HG03571 (cell line): ENCODE measurements at regions not wholly inside any gene's neighbourhood (a gene's known extent, or its start where the extent isn't known, plus 50 kb on each side); places are given as distances from the start of the nearest gene placed in this dataset.
"Not testable (repeated sequence)": the region's sequence is repeated elsewhere in the genome, so short reads cannot be mapped to it uniquely, and the experiment has no call there.

ENCODE experiments used
- ATAC-seq: cut with Tn5 transposase; IDR thresholded peaks from one replicate; pipeline ENCODE4 v1.9.1; 2021; ENCODE audit not compliant: unreplicated experiment

GRCh38 chr4:183044924-183045640 lies 54.0 kb upstream of the WWC2 start:
- not testable (repeated sequence) for ATAC-seq

- ATAC-seq: no peak
These were observed 60.6 kb upstream of the WWC2 start for GRCh38 chr4:183038436-183038835.

GRCh38 chr4:183035726-183036415 lies 63.2 kb upstream of the WWC2 start:
- no peak for ATAC-seq

DNA sequence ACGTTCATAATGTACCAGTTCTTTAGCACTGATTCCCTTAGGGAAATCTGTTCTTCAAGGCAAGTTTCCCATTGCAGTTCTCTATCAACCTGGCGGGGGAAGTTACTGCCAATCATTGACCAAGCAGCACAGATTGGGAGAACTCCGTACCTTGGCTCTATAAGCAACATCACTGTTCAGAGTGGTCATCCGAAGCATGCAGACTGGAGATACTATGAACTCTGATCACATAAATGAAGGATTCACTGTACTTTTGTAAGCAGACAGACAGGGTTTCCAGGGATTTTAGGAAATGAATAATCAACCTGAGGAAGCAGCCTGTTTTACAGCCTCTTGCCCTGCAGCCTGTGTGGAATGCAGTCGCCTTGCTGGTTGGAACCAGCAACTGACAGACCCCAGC lies 63.8 kb upstream of the WWC2 start:
- no peak for ATAC-seq

DNA sequence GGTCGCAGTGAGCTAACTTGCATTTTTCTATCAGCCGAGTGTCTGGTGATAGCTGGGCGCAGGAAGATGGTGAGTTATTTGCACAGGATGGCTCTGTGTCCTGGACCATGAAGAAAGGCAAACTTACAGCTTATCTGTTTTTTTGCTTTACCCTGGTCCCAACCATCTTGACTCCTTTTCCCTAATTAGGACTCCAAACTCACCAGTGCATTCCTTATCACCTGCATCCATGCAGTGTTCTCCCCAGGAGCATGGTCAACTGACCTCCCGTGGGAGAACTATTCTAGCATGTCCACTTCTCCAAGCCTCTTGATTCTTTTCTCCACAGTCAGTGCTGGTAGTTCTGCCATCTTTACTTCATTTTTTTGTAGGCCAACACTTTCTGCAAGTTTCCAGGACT lies 68.2 kb upstream of the WWC2 start:
- ATAC-seq: no peak

GRCh38 chr4:183030309-183030708 lies 68.7 kb upstream of the WWC2 start:
- ATAC-seq: no peak

- ATAC-seq: no peak
These were observed 69.7 kb upstream of the WWC2 start for GRCh38 chr4:183029365-183029764.

DNA sequence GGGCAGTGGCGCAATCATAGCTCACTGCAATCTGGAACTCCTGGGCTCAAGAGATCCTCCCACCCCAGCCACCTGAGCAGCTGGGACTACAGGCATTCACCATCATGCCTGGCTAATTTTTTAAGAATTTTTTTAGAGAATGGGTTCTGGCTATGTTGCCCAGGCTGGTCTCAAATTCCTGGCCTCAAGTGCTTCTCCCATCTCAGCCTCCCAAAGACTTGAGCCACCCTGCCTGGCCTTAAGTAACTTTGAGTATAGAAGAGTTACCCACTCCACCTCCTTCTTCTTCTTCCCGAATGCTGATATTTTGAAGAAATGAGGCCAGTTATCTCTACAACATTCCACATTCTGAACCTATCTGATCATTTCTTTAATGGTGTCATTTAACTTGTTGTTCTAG lies 72.4 kb upstream of the WWC2 start:
- no peak for ATAC-seq

GRCh38 chr4:183022617-183023016 lies 76.4 kb upstream of the WWC2 start:
- ATAC-seq: no peak

DNA sequence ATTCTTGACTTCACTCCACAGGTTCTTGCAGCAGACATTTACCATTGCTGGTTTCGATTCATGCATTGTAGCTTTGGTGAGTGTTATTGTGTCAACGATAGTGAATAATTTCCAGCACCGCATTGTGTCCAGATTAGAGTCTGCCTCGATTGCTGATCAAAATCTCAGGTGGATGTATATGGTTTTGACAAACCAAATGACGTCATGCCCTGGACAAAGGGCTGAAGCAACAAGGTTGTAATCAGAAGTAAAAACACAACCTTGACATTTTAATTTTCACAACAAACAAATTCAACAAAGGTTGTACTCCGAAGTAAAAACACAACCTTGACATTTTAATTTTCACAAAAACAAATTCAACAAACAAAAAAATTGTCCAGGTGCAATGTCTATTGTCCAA lies 81.1 kb upstream of the WWC2 start:
- ATAC-seq: no peak

DNA sequence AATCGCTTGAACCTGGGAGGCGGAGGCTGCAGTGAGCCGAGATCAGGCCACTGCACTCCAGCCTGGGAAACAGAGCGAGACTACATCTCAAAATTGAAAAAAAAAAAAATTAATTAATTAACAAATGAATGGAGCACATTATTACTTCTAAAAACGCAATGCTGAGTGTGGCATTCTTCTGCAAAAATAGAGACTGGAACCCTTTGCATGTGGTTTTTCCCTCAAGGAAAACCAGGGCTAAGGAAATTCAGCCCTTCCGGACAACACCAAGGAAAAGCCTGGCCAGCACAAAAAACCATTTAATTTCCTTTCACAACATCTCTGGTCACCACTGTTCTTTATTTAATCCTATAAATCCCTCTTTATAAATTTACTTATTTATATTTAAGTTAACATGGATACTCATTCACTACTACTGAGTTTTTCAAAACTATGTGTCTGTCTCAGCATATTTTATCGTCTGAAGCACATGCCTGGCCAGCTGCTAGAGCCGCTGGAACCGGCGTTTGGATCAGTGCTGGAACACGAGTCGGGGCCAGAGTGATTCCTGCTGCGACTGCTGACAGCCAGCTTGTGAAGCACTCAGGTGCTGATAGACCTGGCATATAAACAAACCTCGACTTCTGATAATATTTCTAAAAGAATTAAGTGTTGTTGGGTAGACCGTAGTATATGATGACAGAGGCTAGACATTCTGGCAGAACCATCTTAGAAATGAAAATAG lies 84.5 kb upstream of the WWC2 start:
- no peak for ATAC-seq

DNA sequence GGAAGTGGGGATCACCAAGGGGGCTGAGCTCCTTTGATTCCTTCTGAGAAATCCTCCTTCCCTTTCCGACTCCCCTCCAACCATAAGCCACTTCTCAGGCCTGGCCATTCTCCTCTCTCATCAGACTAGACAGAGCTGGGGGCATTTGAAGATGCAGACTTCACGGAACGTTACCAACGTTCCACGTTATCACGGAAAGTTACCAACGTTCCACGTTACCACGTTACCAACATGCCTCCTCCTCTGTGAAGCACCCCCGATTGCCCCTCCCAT lies 85.4 kb upstream of the WWC2 start:
- no peak for ATAC-seq

- no peak for ATAC-seq
These were observed 86.0 kb upstream of the WWC2 start for GRCh38 chr4:183012879-183013729.

DNA sequence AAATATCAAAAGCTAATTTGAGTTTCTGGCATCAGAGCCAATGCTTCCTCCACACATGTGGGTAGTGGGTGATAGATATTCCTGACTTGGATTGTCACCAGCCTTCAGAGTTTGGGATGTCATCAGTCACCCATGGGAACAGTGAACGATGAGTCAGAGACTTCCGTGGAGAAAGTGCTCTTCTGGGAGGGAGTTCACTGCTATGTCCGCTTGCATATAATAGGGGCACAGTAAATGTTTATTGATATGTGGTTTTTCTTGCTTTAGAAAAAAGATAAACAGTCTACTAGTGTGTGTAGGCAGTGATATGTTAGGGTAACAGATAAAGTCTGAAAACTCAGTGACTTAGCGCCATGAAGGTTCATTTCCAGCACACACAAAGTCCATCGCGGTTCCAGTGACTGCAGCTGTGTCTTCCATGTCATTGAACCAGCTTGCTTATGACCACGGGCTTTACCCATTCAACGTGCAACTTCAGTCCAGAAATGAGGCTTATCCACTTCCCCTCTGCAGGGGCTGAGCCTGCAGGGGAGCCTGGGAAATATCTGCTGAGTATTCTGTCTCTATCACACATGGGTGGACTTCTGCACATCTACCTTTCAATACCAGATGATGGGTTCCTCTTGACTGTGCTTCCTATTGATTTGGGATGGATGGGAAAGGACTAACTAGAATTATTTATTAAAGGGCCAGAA lies 87.7 kb upstream of the WWC2 start:
- no peak for ATAC-seq

DNA sequence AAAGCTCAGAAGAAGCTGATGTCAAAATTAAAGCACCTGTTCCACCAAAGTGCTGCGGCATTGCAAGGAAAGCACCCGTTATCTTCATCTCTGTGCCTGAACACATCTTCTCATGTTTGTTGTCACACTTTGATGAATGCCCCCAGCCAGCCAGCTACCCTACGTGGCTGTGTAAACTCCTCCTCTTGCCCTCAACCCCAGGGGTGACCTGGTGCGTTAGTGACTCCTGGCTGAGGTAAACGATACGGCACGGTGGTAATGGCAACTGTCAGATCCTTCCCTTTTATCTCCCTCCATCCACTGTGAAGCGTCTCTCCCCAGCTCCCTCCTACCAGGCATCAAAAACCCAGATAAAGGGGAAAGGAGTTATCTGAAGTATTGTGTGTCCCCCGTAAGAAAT lies 90.6 kb upstream of the WWC2 start:
- no peak for ATAC-seq

DNA sequence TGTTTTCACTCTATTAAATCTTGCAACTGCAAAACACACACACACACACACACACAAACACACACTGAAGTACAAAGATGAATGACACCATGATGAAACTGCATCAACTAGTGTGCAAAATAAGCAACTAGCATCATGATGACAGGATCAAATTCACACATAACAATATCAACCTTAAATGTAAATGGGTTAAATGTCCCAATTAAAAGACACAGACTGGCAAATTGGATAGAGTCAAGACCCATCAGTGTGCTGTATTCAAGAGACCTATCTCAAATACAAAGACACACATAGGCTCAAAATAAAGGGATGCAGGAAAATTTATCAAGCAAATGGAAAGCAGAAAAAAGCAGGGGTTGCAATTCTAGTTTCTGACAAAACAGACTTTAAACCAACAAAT lies 87.2 kb upstream of the DCTD start:
- ATAC-seq: not testable (repeated sequence)

DNA sequence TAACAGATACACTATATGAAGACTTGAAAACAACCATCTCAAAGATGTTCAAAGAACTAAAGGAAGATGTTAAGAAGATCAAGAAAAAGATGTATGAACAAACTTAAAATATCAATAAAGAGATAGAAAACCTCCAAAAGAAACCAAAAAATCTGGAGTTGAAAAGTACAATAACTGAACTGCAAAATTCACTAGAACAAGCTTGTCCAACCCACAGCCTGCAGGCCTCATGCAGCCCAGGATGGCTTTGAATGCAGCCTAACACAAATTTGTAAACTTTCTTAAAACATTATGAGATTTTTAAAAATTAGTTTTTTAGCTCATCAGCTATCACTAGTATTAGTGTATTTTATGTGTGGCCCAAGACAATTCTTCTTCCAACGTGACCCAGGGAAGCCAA lies 77.0 kb upstream of the DCTD start:
- no peak for ATAC-seq

- peak; percentile 64 for ATAC-seq
These were observed 61.1 kb upstream of the DCTD start for GRCh38 chr4:182978152-182978827.

DNA sequence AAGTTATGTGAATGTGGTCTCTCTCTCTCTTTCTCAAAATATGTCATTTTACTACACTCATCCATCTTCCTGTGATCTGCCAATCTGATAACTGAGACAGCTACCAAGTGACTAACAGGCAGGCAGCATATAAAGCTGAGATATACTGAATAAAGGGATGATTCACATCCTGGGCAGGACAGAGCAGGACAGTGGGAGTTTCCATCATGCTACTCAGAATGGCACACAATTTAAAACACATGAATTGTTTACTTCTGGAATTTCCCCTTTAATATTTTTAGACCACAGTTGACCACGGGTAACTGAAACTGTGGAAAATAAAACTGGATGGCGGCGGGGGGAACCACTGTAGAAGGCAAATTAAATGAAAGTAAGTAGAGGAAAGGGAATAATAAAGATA lies 58.6 kb upstream of the DCTD start:
- peak; percentile 55 for ATAC-seq

- no peak for ATAC-seq
These were observed 56.8 kb upstream of the DCTD start for GRCh38 chr4:182973941-182974340.
